ENCODE measurements at regions not wholly inside any gene's neighbourhood (a gene's known extent, or its start where the extent isn't known, plus 50 kb on each side); places are given as distances from the start of the nearest gene placed in this dataset.

DNA sequence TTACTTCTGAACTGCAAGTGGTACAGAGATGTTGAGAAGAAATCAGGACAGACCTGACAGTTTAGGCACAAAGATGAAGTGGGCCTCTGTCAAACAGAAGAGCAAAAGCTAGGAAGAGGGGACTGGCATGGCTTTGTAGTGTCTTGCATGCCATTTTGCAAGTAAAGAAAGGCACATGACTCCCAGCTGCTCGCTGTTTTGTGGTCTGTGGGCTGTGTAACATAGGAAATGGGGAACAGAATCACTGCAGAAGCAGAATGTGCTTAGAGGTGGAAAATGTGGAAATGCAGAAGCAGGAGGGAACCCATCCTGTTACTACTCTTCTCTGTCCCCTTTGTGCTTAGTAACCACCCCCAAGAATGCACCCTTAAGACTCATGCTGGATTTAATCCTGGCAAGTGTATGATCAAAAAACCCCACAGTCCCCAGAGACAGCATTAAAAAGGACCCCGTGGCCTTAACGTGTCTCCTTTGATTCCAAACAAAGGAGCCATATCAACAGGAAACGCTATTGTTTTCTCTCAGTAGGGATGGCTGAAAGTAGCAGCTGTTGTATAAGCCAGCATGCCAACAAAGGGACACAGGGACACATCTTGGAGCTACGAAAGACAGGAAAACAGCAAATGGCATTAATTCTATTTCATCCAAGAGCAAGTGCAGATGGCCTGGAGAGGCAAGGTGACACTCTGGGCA is 177.6 kb upstream of the GLRA2 start:
- TF ChIP-seq, protein P1, sequence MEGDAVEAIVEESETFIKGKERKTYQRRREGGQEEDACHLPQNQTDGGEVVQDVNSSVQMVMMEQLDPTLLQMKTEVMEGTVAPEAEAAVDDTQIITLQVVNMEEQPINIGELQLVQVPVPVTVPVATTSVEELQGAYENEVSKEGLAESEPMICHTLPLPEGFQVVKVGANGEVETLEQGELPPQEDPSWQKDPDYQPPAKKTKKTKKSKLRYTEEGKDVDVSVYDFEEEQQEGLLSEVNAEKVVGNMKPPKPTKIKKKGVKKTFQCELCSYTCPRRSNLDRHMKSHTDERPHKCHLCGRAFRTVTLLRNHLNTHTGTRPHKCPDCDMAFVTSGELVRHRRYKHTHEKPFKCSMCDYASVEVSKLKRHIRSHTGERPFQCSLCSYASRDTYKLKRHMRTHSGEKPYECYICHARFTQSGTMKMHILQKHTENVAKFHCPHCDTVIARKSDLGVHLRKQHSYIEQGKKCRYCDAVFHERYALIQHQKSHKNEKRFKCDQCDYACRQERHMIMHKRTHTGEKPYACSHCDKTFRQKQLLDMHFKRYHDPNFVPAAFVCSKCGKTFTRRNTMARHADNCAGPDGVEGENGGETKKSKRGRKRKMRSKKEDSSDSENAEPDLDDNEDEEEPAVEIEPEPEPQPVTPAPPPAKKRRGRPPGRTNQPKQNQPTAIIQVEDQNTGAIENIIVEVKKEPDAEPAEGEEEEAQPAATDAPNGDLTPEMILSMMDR (IDR thresholded peaks at IDR 0.05; ENCODE audit: insufficient read depth, low read length): no peak
- TF ChIP-seq GABPA (IDR thresholded peaks at IDR 0.05; ENCODE audit: low read depth): no peak
- TF ChIP-seq POLR2AphosphoS5 (IDR thresholded peaks at IDR 0.05; ENCODE audit: low read depth): 0 out of 2 replicates have a peak, but pooled peaks have one; percentile 23
- TF ChIP-seq, protein P2, sequence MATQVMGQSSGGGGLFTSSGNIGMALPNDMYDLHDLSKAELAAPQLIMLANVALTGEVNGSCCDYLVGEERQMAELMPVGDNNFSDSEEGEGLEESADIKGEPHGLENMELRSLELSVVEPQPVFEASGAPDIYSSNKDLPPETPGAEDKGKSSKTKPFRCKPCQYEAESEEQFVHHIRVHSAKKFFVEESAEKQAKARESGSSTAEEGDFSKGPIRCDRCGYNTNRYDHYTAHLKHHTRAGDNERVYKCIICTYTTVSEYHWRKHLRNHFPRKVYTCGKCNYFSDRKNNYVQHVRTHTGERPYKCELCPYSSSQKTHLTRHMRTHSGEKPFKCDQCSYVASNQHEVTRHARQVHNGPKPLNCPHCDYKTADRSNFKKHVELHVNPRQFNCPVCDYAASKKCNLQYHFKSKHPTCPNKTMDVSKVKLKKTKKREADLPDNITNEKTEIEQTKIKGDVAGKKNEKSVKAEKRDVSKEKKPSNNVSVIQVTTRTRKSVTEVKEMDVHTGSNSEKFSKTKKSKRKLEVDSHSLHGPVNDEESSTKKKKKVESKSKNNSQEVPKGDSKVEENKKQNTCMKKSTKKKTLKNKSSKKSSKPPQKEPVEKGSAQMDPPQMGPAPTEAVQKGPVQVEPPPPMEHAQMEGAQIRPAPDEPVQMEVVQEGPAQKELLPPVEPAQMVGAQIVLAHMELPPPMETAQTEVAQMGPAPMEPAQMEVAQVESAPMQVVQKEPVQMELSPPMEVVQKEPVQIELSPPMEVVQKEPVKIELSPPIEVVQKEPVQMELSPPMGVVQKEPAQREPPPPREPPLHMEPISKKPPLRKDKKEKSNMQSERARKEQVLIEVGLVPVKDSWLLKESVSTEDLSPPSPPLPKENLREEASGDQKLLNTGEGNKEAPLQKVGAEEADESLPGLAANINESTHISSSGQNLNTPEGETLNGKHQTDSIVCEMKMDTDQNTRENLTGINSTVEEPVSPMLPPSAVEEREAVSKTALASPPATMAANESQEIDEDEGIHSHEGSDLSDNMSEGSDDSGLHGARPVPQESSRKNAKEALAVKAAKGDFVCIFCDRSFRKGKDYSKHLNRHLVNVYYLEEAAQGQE (IDR thresholded peaks at IDR 0.05; ENCODE audit: insufficient replicate concordance, low read depth): no peak
- TF ChIP-seq SPI1 (IDR thresholded peaks at IDR 0.05; ENCODE audit: borderline replicate concordance, low read depth): peak; percentile 35; the same call in 1 of the 2 replicates
